H9 (cell line): ENCODE measurements at regions not wholly inside any gene's neighbourhood (a gene's known extent, or its start where the extent isn't known, plus 50 kb on each side); places are given as distances from the start of the nearest gene placed in this dataset.

ENCODE experiments used
- DNase-seq: peaks from one replicate; pipeline ENCODE4 v3.0.0-alpha.2; 2017
- H2AFZ ChIP-seq: one replicate; pipeline ENCODE4 v1.6.1; 2013; ENCODE audit warnings: mild to moderate bottlenecking, low read length, control low read depth, moderate library complexity
- H2AK5ac ChIP-seq: 2 replicates; pipeline ENCODE4 v1.6.1; 2013; ENCODE audit warnings: low read length, control low read depth, mixed read lengths; ENCODE audit not compliant: insufficient read length
- H2BK120ac ChIP-seq: one replicate; pipeline ENCODE4 v1.6.1; 2013; ENCODE audit warnings: low read depth, mild to moderate bottlenecking, low read length, control low read depth, inconsistent platforms; ENCODE audit not compliant: poor library complexity, severe bottlenecking
- H2BK12ac ChIP-seq: 2 replicates; pipeline ENCODE4 v1.6.1; 2013; ENCODE audit warnings: low read length, control low read depth, mixed read lengths, low read depth; ENCODE audit not compliant: insufficient read length
- H2BK15ac ChIP-seq: 2 replicates; pipeline ENCODE4 v1.6.1; 2013; ENCODE audit warnings: low read depth, low read length, control low read depth
- H2BK20ac ChIP-seq: one replicate; pipeline ENCODE4 v1.6.1; 2013; ENCODE audit warnings: low read depth, mild to moderate bottlenecking, low read length, control low read depth, inconsistent platforms; ENCODE audit not compliant: poor library complexity, severe bottlenecking
- H2BK5ac ChIP-seq: 2 replicates; pipeline ENCODE4 v1.6.1; 2013; ENCODE audit warnings: low read length, control low read depth, mixed read lengths; ENCODE audit not compliant: insufficient read length
- H3K14ac ChIP-seq: 2 replicates; pipeline ENCODE4 v1.6.1; 2013; ENCODE audit warnings: low read length, control low read depth; ENCODE audit not compliant: insufficient read depth
- H3K18ac ChIP-seq: 2 replicates; pipeline ENCODE4 v1.6.1; 2013; ENCODE audit warnings: low read depth, mild to moderate bottlenecking, mixed read lengths, low read length, control low read depth; ENCODE audit not compliant: insufficient read length
- H3K23ac ChIP-seq: 2 replicates; pipeline ENCODE4 v1.6.1; 2013; ENCODE audit warnings: low read length, control low read depth, mixed read lengths, low read depth; ENCODE audit not compliant: insufficient read length
- H3K23me2 ChIP-seq: 2 replicates; pipeline ENCODE4 v1.6.1; 2013; ENCODE audit warnings: low read depth, mild to moderate bottlenecking, mixed read lengths, low read length, control low read depth; ENCODE audit not compliant: insufficient read length, poor library complexity, severe bottlenecking
- H3K27ac ChIP-seq: 2 replicates; pipeline ENCODE4 v1.5.1; 2013; ENCODE audit warnings: low read length, control low read depth, mixed read lengths, low read depth; ENCODE audit not compliant: insufficient read length
- H3K27me3 ChIP-seq: 2 replicates; pipeline ENCODE4 v1.6.1; 2013; ENCODE audit warnings: low read length, control low read depth, inconsistent platforms; ENCODE audit not compliant: insufficient read depth
- H3K4ac ChIP-seq: 2 replicates; pipeline ENCODE4 v1.6.1; 2013; ENCODE audit warnings: low read depth, mild to moderate bottlenecking, control low read depth, inconsistent platforms, low read length, moderate library complexity
- H3K4me1 ChIP-seq: 2 replicates; pipeline ENCODE4 v1.6.1; 2013; ENCODE audit warnings: low read length, control low read depth, inconsistent platforms; ENCODE audit not compliant: insufficient read depth
- H3K4me2 ChIP-seq: 2 replicates; pipeline ENCODE4 v1.6.1; 2013; ENCODE audit warnings: low read length, control low read depth, mixed read lengths; ENCODE audit not compliant: insufficient read length, insufficient read depth
- H3K56ac ChIP-seq: 2 replicates; pipeline ENCODE4 v1.6.1; 2013; ENCODE audit warnings: low read depth, mild to moderate bottlenecking, mixed read lengths, low read length, control low read depth; ENCODE audit not compliant: insufficient read length
- H3K79me1 ChIP-seq: 2 replicates; pipeline ENCODE4 v1.6.1; 2013; ENCODE audit warnings: low read depth, mild to moderate bottlenecking, moderate library complexity, low read length, control low read depth, inconsistent platforms; ENCODE audit not compliant: insufficient read depth, poor library complexity, severe bottlenecking
- H3K79me2 ChIP-seq: 2 replicates; pipeline ENCODE4 v1.6.1; 2013; ENCODE audit warnings: low read length, control low read depth, inconsistent platforms; ENCODE audit not compliant: insufficient read depth
- H3K9ac ChIP-seq: 2 replicates; pipeline ENCODE4 v1.6.1; 2013; ENCODE audit warnings: low read length, control low read depth, mixed read lengths; ENCODE audit not compliant: insufficient read length; ENCODE audit errors: extremely low read depth
- H3K9me3 ChIP-seq: one replicate; pipeline ENCODE4 v1.6.1; 2013; ENCODE audit warnings: low read depth, low read length, inconsistent platforms; ENCODE audit not compliant: control insufficient read depth
- H3T11ph ChIP-seq: one replicate; pipeline ENCODE4 v1.6.1; 2013; ENCODE audit warnings: mild to moderate bottlenecking, low read length, control low read depth, inconsistent platforms
- H4K20me1 ChIP-seq: one replicate; pipeline ENCODE4 v1.6.1; 2013; ENCODE audit not compliant: control insufficient read depth, insufficient read length, insufficient read depth
- H4K5ac ChIP-seq: 2 replicates; pipeline ENCODE4 v1.6.1; 2013; ENCODE audit warnings: low read depth, mild to moderate bottlenecking, mixed read lengths, low read length, control low read depth; ENCODE audit not compliant: insufficient read length
- H4K8ac ChIP-seq: replicated peaks from 2 replicates; pipeline ENCODE4 v1.6.1; 2013; ENCODE audit warnings: low read length, control low read depth, mixed read lengths, low read depth; ENCODE audit not compliant: insufficient read length
- H4K91ac ChIP-seq: 2 replicates; pipeline ENCODE4 v1.6.1; 2013; ENCODE audit warnings: low read depth, mild to moderate bottlenecking, moderate library complexity, mixed read lengths, low read length, control low read depth; ENCODE audit not compliant: insufficient read length
- H3K27ac Mint-ChIP-seq, 3 experiments: 2 replicates in 2 of 3; 3 replicates in 1 of 3; pipeline ENCODE4 v1.8.0; 2020 to 2021; ENCODE audit warnings: mixed read lengths in 3 of 3, mild to moderate bottlenecking in 1 of 3, moderate library complexity in 1 of 3
- H3K27me3 Mint-ChIP-seq: 2 replicates; pipeline ENCODE4 v1.8.0; 2021; ENCODE audit warnings: low read depth, mild to moderate bottlenecking, moderate library complexity, mixed read lengths
- H3K36me3 Mint-ChIP-seq, 3 experiments: 2 replicates in 2 of 3; 3 replicates in 1 of 3; pipeline ENCODE4 v1.8.0; 2020 to 2021; ENCODE audit warnings: low read depth in 3 of 3, mixed read lengths in 3 of 3; ENCODE audit not compliant: insufficient read depth in 1 of 3
- H3K4me1 Mint-ChIP-seq, 2 experiments: 2 replicates each; pipeline ENCODE4 v1.8.0; 2020; ENCODE audit warnings: mixed read lengths in 2 of 2
- H3K4me3 Mint-ChIP-seq, 2 experiments: 2 replicates in 1 of 2; 3 replicates in 1 of 2; pipeline ENCODE4 v1.8.0; 2020 to 2021; ENCODE audit warnings: mild to moderate bottlenecking in 2 of 2, mixed read lengths in 2 of 2, moderate library complexity in 1 of 2
- H3K9me3 Mint-ChIP-seq, 2 experiments: 2 replicates in 1 of 2; 3 replicates in 1 of 2; pipeline ENCODE4 v1.8.0; 2020; ENCODE audit warnings: mild to moderate bottlenecking in 2 of 2, mixed read lengths in 2 of 2, moderate library complexity in 1 of 2
- WGBS: extraction: QIAGEN DNeasy Blood & Tissue Kit; methylation state at CpG from one replicate; pipeline ENCODE4 v1.1.7; 2013; ENCODE audit warnings: missing lambda C conversion rate, low lambda C conversion rate, mixed read lengths; ENCODE audit not compliant: insufficient read length; ENCODE audit errors: extremely low coverage; 5-methylcytosine and 5-hydroxymethylcytosine counted together
- TF ChIP-seq, protein P1 (sequence below): fragments of 200-600 bp; sonication (generic); conservative IDR thresholded peaks from 3 replicates; pipeline ENCODE4 v1.8.0; 2021; ENCODE audit warnings: antibody characterized with exemption, mild to moderate bottlenecking

DNA sequence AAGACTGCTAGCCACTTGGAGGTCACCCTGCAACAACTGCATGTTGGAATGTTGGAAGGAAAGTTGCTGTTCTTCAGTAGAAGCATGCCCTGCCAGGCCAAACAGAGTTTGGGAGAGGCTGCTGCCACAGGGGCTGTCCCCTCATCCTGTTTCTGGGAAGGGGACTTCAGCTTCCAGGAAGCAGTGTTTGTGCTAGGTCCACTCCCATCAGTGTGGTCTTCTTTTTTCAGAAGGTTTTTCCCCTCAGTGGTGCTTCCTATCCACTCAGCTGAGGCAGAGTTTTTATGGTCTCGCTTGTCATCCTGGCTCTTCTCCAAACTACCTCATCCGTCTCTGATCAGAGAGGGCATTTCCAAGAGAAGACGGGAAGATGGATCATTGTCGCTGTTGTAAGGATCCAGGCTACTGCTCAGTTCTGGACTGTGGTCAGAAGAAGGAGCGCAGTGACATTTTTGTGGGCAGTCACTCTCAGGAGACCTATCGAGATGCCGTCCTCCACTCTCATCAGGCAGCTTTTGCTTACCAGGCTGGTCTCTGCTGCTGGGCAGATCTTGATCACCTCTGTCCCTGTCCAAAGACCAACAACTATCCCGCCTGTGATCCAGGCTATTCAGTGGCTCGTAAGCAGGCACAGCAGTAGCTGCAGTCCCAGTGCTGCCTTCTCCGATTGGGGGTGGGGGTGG is 97.8 kb upstream of the C5orf63 start:
- H4K20me1 ChIP-seq = no peaks in the 10 kb centered on the region
- H2BK12ac ChIP-seq = no peak overlapping the region
- no peaks in the 10 kb centered on the region for H3K27me3 ChIP-seq
- no peaks in the 10 kb centered on the region for H3K79me2 ChIP-seq
- H2BK15ac ChIP-seq = no peak overlapping the region
- H3K9me3 Mint-ChIP-seq = peaks cover 16 to 18% of the 10 kb centered on the region in 2 experiments; a peak in 4 of 5 replicates
- no peaks in the 10 kb centered on the region for H3K4me1 ChIP-seq
- H3K23ac ChIP-seq = no peak overlapping the region
- H3K18ac ChIP-seq = no peak overlapping the region
- H2BK120ac ChIP-seq = no peak overlapping the region
- H3K23me2 ChIP-seq = no peaks in the 10 kb centered on the region
- H3K27ac ChIP-seq = no peak overlapping the region
- TF ChIP-seq, protein P1, sequence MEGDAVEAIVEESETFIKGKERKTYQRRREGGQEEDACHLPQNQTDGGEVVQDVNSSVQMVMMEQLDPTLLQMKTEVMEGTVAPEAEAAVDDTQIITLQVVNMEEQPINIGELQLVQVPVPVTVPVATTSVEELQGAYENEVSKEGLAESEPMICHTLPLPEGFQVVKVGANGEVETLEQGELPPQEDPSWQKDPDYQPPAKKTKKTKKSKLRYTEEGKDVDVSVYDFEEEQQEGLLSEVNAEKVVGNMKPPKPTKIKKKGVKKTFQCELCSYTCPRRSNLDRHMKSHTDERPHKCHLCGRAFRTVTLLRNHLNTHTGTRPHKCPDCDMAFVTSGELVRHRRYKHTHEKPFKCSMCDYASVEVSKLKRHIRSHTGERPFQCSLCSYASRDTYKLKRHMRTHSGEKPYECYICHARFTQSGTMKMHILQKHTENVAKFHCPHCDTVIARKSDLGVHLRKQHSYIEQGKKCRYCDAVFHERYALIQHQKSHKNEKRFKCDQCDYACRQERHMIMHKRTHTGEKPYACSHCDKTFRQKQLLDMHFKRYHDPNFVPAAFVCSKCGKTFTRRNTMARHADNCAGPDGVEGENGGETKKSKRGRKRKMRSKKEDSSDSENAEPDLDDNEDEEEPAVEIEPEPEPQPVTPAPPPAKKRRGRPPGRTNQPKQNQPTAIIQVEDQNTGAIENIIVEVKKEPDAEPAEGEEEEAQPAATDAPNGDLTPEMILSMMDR = no peak
- no peak overlapping the region for H3K14ac ChIP-seq
- H3K27ac Mint-ChIP-seq = no peak overlapping the region
- H4K8ac ChIP-seq = no peak overlapping the region
- H2AFZ ChIP-seq = no peak overlapping the region
- H2BK20ac ChIP-seq = no peak overlapping the region
- H2AK5ac ChIP-seq = no peak overlapping the region
- no peak overlapping the region for H3K4me3 Mint-ChIP-seq
- no peak for DNase-seq
- no peak overlapping the region for H3K4me2 ChIP-seq
- no CpG with 5 or more reads among the region's 10 CpGs for WGBS
- H3K79me1 ChIP-seq = no peaks in the 10 kb centered on the region
- H4K5ac ChIP-seq = no peak overlapping the region
- no peaks in the 10 kb centered on the region; the same call in 1 of the 2 replicates for H3K27me3 Mint-ChIP-seq
- H2BK5ac ChIP-seq = no peak overlapping the region
- H3K36me3 Mint-ChIP-seq = peaks cover 3 to 29% (median 13%) of the 10 kb centered on the region in 3 experiments; a peak in 5 of 7 replicates
- peaks cover 5 to 7% of the 10 kb centered on the region in 2 experiments for H3K4me1 Mint-ChIP-seq
- H4K91ac ChIP-seq = no peak overlapping the region
- no peaks in the 10 kb centered on the region for H3K9me3 ChIP-seq
- no peak overlapping the region for H3K9ac ChIP-seq
- H3T11ph ChIP-seq = no peak overlapping the region
- H3K4ac ChIP-seq = no peak overlapping the region
- no peak overlapping the region for H3K56ac ChIP-seq
